ENCODE measurements at regions not wholly inside any gene's neighbourhood (a gene's known extent, or its start where the extent isn't known, plus 50 kb on each side); places are given as distances from the start of the nearest gene placed in this dataset.

- DNase-seq (ENCODE audit: low read depth), result no peak
These were observed 245.6 kb downstream of the ANAPC1 start for GRCh38 chr2:111638274-111638877.

DNA sequence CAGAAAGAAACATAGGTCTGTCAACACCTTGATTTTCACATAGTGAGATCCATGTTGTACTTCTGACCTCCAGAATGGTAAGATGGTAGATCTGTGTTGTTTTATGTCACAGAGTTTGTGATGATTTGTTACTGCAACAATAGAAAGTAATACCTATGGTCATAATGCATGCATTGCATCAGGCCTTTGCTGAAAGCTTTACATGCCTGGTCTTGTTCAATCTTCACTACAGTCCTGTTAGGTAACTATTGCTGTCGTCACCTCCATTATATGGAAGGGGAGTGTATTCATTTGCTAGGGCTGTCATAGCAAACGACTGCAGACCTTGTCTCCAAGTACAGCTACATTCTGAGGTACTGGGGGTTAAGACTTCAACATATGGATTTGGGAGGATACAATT is 243.5 kb downstream of the ANAPC1 start:
- DNase-seq (ENCODE audit: low read depth), result no peak

GRCh38 chr2:111642586-111643327 is 241.2 kb downstream of the ANAPC1 start:
- no peak for DNase-seq (ENCODE audit: low read depth)

GRCh38 chr2:111643759-111644158 is 240.2 kb downstream of the ANAPC1 start:
- no peak for DNase-seq (ENCODE audit: low read depth)

DNA sequence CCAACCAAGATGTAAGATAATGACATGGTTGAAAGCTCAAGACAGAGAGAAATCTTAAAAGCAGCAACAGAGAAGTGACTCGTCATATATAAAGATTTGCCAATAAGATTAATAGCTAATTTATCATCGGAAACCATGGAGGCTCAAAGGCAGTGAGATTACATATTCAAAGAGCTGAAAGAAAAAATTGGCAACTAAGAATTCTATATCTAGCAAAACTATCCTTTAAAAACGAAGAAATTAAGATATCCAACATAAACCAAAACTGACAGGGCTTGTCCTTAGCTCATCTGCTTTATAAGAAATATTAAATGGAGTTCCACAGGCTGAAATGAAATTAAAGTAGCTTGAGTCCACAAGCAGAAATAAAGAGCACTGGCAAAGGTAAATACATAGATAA is 236.6 kb downstream of the ANAPC1 start:
- DNase-seq (ENCODE audit: low read depth), result no peak

GRCh38 chr2:111652038-111652437 is 232.0 kb downstream of the ANAPC1 start:
- DNase-seq (ENCODE audit: low read depth), result no peak

DNA sequence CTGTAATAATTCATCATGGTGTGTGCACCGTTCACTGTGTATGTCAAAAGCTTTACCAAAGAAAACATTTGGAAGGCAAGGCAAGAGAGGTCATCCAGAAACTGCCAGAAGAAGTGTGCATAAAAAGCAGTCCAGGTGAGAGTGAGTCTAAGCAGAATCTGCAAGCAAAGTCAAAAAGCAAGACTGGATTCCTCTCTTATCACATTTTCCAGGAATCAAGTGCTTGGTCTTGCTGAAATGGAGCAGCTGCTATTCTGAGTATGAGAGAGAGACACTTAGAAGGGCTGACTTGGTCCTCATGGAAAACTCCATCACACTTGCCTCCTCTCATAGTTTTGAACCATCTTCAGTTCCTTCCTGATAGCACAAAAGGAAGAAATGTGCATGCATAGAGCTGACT is 231.3 kb downstream of the ANAPC1 start:
- no peak for DNase-seq (ENCODE audit: low read depth)

DNA sequence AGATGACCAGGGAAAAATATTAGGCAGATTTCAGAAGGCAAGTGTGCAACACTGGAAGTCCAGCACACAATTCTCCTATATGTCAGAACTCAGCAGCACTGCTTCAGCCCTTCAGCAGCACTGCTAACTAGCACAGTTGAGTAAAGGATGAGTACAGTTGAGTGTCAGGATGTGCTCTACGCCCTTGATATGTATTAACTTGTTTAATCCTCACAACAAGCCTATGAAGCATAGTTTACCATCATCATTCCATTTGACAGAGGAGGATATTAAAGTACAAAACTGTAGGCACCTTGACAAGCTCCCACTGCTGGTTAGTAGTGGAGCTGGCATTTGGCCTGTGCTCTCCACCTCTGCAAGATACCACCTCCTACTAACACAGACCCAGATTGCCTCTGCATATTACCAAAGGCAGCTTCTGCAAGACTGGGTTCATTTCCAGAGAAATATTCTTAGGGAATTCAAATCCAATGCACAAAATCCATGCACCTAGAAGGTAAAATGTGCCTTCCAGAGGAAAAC is 230.8 kb downstream of the ANAPC1 start:
- DNase-seq (ENCODE audit: low read depth), result no peak

DNA sequence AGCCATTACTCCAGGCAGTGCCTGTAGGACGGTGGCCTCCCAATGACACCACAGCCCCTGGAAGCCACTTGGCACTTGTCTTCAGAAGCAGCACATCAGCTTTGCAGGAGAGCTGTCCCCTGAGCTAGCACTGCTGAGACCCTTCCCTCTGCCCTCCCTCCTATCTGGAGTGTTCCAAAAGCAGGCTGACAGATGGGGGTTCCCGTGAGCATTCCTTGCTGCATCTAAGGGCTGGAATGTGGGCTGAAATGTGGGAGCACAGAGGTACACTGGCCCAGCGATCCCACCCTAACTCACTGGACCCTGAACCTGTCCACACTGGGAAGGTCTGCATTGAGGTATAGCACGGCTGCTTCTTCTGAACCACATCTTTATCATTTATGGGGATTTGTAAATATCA is 230.1 kb downstream of the ANAPC1 start:
- no peak for DNase-seq (ENCODE audit: low read depth)

GRCh38 chr2:111654829-111655228 is 229.2 kb downstream of the ANAPC1 start:
- DNase-seq (ENCODE audit: low read depth), result no peak

DNA sequence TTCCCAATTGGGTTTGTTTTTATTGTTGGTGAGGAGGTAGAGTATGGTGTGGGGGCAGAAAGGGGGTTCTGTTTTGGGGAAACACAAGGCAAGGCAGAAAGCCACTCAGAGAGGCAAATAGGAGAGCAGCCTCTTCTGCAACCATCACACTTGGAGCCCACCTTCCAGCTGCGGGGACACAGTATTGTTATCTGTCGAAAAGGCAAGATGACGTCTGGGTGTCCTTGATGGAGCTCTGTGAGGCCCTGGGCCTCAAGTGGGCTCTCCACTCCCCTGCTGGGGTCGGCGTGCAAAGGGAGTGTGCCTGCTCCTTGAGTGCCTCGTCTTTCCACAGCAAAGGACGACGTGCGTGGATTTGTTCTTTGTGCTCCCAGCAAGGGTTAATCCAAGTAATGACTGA is 227.6 kb downstream of the ANAPC1 start:
- DNase-seq (ENCODE audit: low read depth), result no peak

DNA sequence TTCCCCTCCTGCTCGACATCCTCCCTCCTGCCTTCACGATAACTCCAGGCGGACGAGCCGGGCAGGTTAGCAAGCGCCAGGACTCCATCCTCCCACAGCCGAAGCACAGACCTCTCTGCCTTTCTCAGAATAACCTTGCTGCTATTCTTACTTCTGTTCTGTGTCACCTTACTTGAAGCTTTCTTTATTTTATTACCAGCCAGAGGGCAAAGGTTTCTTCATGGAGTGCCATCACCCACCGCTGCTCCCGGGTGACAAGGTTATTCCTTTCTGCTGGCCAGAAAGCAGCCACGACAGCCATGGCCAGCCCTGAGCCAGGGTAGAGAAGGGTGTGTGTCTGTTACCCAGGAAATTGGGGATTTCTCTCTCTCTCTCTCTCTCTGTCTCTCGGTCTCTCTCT is 227.1 kb downstream of the ANAPC1 start:
- no peak for DNase-seq (ENCODE audit: low read depth)

DNA sequence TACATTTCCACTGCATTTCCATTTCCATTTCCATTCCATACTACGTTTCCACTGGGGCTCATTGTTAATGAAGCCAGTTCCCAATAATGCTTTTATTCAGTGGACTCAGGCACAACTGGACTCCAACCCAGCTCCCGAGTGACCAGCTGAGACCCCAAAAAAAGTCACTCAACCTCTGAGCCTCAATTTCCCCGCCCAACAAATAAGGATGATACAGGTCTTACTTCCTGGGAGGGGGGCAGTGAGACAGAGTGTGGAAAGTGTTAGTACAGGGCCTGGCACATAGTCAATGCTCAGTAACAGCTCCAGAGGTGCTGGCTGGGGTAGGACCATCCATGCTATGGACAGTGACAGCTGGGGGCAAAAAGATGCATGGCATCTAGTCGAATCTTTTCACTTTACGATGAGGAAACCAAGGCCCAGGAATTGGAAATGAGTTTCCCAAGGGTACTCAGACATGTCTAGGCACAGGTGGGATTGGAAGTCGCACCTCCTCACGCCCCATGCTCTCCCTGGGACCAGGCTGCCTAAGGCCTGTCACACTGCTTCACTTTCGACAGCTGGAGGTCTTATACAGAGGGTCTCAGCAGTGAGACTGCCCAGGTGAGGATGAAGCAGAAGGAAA is 226.5 kb downstream of the ANAPC1 start:
- no peak for DNase-seq (ENCODE audit: low read depth)

DNA sequence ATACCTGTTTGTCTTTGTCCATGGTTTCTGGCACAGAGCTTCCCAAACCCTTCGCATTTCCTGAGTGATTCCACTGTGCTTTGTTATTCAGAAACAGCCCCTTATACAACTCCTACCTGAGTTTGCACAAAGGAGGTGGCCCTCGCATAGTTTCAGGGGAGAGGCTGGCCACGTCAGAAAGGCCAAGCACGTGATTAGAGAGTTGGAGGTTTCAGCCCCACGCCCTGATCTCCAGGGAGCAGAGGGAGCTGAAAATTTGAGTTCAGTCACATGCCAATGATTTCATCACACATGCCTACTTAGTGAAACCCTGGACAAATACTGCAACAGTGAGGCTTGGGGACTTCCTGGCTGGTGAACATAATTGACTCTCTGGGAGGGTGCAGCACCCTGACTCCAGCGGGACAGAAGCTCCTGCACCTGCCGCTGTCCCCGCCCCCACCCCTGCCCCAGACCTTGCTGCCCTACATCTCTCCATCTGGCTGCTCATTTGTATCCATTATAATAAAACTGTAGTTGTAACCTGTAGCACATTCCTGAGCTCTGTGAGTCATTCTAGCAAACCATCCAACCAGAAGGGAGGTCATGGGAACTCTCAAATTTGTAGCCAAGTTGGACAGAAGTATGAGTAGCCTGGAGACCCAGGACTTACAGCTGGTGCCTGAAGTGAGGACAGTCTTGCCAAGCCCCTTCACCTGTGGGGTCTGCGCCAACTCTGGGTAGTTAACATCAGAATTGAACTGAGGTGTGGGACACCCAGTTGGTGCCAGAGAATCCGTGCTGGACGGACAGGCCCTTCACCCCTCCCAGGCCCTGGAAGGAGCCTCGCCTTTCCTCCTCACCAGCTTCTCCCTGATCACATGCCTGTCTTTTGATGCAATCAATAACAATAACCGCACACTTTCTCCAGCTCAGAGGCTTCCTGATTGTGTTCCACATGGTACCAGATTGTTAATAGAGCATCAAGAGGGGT is 224.3 kb downstream of the ANAPC1 start:
- DNase-seq (ENCODE audit: low read depth), result no peak

GRCh38 chr2:111660811-111661210 is 223.2 kb downstream of the ANAPC1 start:
- DNase-seq (ENCODE audit: low read depth), result no peak

DNA sequence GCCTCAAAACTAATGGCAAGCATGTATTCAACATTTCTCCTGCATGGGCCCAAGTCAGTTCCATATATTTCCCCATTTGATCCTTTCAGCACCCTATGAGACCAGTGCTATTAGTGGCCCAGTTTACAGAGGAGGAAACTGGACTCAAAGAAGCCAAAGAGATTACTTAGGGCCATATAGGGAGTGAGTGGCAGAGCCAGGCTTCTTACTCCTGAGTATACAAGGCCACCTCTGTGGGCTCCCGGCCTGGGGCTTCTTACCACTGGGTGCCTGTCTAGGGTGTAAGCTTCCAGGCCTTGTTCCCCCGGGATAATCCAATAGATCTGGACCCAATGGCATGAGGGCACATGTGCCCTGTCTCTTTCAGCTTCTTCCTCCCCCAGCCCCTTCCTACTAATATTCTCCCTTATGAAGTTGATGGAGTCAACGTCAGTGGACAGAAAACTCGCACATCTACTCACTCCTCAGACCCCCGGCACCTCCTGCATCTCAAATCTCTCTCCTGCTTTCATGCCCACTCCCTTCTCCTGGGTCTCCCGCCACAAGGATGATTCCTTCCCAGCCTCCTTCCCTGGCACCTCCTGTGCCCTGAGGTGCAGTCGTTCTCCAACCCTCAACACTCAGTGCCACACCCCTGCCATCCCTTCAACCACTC is 222.6 kb downstream of the ANAPC1 start:
- DNase-seq (ENCODE audit: low read depth), result no peak

DNA sequence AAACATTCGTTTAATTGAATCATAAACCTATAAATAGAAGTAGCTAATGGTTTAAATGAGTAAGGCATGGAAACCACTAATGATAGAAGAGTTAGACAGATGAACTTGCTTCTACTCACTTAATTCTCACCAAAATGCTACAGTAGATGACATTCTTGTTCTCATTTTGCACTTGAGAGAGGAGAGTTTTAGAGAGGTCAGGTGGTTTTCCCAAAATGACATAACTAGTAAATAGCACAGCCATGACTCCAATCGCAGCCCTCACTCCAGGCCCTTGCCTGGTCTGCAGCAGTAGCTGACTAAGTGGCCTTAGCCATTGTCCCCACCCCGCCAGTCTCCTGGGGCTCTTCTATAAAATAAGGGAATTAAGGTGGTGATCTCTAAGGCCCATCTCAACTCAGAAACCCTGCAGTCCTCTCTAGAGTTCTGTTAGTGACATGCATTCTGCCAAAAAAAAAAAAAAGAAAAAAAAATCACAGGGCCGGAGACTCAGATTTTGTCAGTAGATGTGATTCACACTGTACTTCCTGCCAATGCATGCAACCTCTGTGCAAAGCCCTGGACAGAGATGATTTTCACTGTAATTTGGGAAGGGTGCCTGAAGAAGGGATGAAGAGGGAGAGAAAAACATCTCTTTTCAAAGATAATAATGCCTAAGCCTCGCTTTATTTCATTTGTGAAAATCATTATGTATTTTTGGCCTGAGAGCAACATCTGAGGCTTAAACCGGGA is 221.8 kb downstream of the ANAPC1 start:
- peak; percentile 67 for DNase-seq (ENCODE audit: low read depth)

- no peak for DNase-seq (ENCODE audit: low read depth)
These were observed 221.1 kb downstream of the ANAPC1 start for GRCh38 chr2:111662771-111663470.

GRCh38 chr2:111663471-111664274 is 220.3 kb downstream of the ANAPC1 start:
- DNase-seq (ENCODE audit: low read depth), result peak; percentile 75
